WTC11 (cell line): ENCODE measurements at regions not wholly inside any gene's neighbourhood (a gene's known extent, or its start where the extent isn't known, plus 50 kb on each side); places are given as distances from the start of the nearest gene placed in this dataset.
A peak's percentile ranks its signal among the peaks of the same experiment; 100 is the strongest.

Source experiments
- ATAC-seq: fragments of 200-7000 bp; cut with Tn5 transposase; 2 replicates; pipeline ENCODE4 v1.10.0; 2021; ENCODE audit warnings: mild to moderate bottlenecking, moderate library complexity
- CTCF ChIA-PET: fragments of 300-600 bp; sonication (Branson Sonifier 250); formaldehyde crosslinking; loops from one replicate; lab custom pipeline; 2021; ENCODE audit warnings: antibody characterized with exemption; lab: Charles Lee
- POLR2A ChIA-PET: fragments of 350-600 bp; sonication (Branson Sonifier 250); formaldehyde crosslinking; loops from one replicate; lab custom pipeline; 2021; ENCODE audit warnings: antibody characterized with exemption; lab: Charles Lee
- DNase-seq: peaks from one replicate; pipeline ENCODE4 v3.0.0; 2021; ENCODE audit warnings: low spot score
- H3K27ac Mint-ChIP-seq: 2 replicates; pipeline ENCODE4 v1.8.0; 2021; ENCODE audit warnings: mixed read lengths
- H3K27me3 Mint-ChIP-seq: 2 replicates; pipeline ENCODE4 v1.8.0; 2021; ENCODE audit warnings: low read depth, mild to moderate bottlenecking, moderate library complexity, mixed read lengths
- H3K36me3 Mint-ChIP-seq: 2 replicates; pipeline ENCODE4 v1.8.0; 2021; ENCODE audit warnings: mixed read lengths
- H3K4me1 Mint-ChIP-seq: 2 replicates; pipeline ENCODE4 v1.8.0; 2022; ENCODE audit warnings: mixed read lengths
- H3K4me3 Mint-ChIP-seq: 2 replicates; pipeline ENCODE4 v1.8.0; 2021; ENCODE audit warnings: mild to moderate bottlenecking, moderate library complexity, mixed read lengths
- H3K9me3 Mint-ChIP-seq: 2 replicates; pipeline ENCODE4 v1.8.0; 2021; ENCODE audit warnings: mixed read lengths
- ARID4B ChIP-seq: sonication (generic); formaldehyde crosslinking; IDR thresholded peaks from 2 replicates; pipeline ENCODE4 v1.8.0; 2023; ENCODE audit warnings: missing genetic modification reagents, mild to moderate bottlenecking, borderline replicate concordance
- CREM ChIP-seq: sonication (generic); formaldehyde crosslinking; IDR thresholded peaks from 2 replicates; pipeline ENCODE4 v1.8.1; 2022; ENCODE audit warnings: mild to moderate bottlenecking, missing genetic modification reagents, moderate library complexity
- MYBL2 ChIP-seq: sonication (generic); formaldehyde crosslinking; IDR thresholded peaks from 2 replicates; pipeline ENCODE4 v1.8.1; 2023; ENCODE audit warnings: mild to moderate bottlenecking, moderate library complexity, missing genetic modification reagents
- ZNF317 ChIP-seq: sonication (generic); formaldehyde crosslinking; IDR thresholded peaks from 2 replicates; pipeline ENCODE4 v1.8.1; 2023; ENCODE audit warnings: low read depth, mild to moderate bottlenecking, moderate library complexity, missing genetic modification reagents, borderline replicate concordance
- TF ChIP-seq, protein P1 (sequence below): fragments of 250-450 bp; sonication (Bioruptor Pico); IDR thresholded peaks from 2 replicates; pipeline ENCODE4 v1.8.0; 2021; ENCODE audit warnings: mild to moderate bottlenecking
- TF ChIP-seq, protein P2 (sequence below): sonication (generic); formaldehyde crosslinking; IDR thresholded peaks from 2 replicates; pipeline ENCODE4 v1.8.0; 2023; ENCODE audit warnings: mild to moderate bottlenecking, missing genetic modification reagents
- TF ChIP-seq, protein P3 (sequence below): sonication (generic); formaldehyde crosslinking; IDR thresholded peaks from 2 replicates; pipeline ENCODE4 v1.8.1; 2022; ENCODE audit warnings: mild to moderate bottlenecking, moderate library complexity, missing genetic modification reagents
- TF ChIP-seq, protein P4 (sequence below): fragments of 200-600 bp; IDR thresholded peaks from 2 replicates; pipeline ENCODE4 v1.8.0; 2022; ENCODE audit warnings: antibody characterized with exemption
- TF ChIP-seq, protein P5 (sequence below): fragments of 250-450 bp; sonication (Bioruptor Pico); IDR thresholded peaks from 2 replicates; pipeline ENCODE4 v1.9.0; 2021; ENCODE audit warnings: mild to moderate bottlenecking

GRCh38 chr2:211084352-211084751 is 528.0 kb downstream of the CPS1 start:
- 0 out of 2 replicates have a peak, but pooled peaks cover 2% of the 10 kb centered on the region for H3K4me1 Mint-ChIP-seq
- no peak for DNase-seq
- CTCF ChIA-PET: no interaction called here
- H3K27ac Mint-ChIP-seq: no peak overlapping the region
- H3K9me3 Mint-ChIP-seq: no peaks in the 10 kb centered on the region
- no peak overlapping the region for H3K4me3 Mint-ChIP-seq
- POLR2A ChIA-PET: no interaction called here
- no peak for ATAC-seq
- no peak for TF ChIP-seq CREM
- TF ChIP-seq, protein P1, sequence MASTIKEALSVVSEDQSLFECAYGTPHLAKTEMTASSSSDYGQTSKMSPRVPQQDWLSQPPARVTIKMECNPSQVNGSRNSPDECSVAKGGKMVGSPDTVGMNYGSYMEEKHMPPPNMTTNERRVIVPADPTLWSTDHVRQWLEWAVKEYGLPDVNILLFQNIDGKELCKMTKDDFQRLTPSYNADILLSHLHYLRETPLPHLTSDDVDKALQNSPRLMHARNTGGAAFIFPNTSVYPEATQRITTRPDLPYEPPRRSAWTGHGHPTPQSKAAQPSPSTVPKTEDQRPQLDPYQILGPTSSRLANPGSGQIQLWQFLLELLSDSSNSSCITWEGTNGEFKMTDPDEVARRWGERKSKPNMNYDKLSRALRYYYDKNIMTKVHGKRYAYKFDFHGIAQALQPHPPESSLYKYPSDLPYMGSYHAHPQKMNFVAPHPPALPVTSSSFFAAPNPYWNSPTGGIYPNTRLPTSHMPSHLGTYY: no peak
- TF ChIP-seq ARID4B: no peak
- TF ChIP-seq, protein P2, sequence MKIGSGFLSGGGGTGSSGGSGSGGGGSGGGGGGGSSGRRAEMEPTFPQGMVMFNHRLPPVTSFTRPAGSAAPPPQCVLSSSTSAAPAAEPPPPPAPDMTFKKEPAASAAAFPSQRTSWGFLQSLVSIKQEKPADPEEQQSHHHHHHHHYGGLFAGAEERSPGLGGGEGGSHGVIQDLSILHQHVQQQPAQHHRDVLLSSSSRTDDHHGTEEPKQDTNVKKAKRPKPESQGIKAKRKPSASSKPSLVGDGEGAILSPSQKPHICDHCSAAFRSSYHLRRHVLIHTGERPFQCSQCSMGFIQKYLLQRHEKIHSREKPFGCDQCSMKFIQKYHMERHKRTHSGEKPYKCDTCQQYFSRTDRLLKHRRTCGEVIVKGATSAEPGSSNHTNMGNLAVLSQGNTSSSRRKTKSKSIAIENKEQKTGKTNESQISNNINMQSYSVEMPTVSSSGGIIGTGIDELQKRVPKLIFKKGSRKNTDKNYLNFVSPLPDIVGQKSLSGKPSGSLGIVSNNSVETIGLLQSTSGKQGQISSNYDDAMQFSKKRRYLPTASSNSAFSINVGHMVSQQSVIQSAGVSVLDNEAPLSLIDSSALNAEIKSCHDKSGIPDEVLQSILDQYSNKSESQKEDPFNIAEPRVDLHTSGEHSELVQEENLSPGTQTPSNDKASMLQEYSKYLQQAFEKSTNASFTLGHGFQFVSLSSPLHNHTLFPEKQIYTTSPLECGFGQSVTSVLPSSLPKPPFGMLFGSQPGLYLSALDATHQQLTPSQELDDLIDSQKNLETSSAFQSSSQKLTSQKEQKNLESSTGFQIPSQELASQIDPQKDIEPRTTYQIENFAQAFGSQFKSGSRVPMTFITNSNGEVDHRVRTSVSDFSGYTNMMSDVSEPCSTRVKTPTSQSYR (CRISPR knock-in tag): no peak
- TF ChIP-seq, protein P3, sequence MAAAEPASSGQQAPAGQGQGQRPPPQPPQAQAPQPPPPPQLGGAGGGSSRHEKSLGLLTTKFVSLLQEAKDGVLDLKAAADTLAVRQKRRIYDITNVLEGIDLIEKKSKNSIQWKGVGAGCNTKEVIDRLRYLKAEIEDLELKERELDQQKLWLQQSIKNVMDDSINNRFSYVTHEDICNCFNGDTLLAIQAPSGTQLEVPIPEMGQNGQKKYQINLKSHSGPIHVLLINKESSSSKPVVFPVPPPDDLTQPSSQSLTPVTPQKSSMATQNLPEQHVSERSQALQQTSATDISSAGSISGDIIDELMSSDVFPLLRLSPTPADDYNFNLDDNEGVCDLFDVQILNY (CRISPR knock-in tag): no peak
- TF ChIP-seq MYBL2 (CRISPR knock-in tag): no peak
- TF ChIP-seq ZNF317 (CRISPR knock-in tag): no peak
- H3K36me3 Mint-ChIP-seq: no peaks in the 10 kb centered on the region
- no peaks in the 10 kb centered on the region for H3K27me3 Mint-ChIP-seq

- CTCF ChIA-PET: interaction anchor here (0.6 to 1.3 kb wide), 4 partner anchors 26 to 294 kb away, joined by 3 to 4 read pairs (median 3); no protein-coding TSS in a partner anchor
- H3K4me3 Mint-ChIP-seq: no peak overlapping the region
- H3K4me1 Mint-ChIP-seq: 0 out of 2 replicates have a peak, but pooled peaks cover 2% of the 10 kb centered on the region
- H3K27me3 Mint-ChIP-seq: no peaks in the 10 kb centered on the region
- POLR2A ChIA-PET: no interaction called here
- H3K27ac Mint-ChIP-seq: no peak overlapping the region
- H3K9me3 Mint-ChIP-seq: no peaks in the 10 kb centered on the region
- no peak for DNase-seq
- TF ChIP-seq, protein P3 (CRISPR knock-in tag): no peak
- TF ChIP-seq, protein P4, sequence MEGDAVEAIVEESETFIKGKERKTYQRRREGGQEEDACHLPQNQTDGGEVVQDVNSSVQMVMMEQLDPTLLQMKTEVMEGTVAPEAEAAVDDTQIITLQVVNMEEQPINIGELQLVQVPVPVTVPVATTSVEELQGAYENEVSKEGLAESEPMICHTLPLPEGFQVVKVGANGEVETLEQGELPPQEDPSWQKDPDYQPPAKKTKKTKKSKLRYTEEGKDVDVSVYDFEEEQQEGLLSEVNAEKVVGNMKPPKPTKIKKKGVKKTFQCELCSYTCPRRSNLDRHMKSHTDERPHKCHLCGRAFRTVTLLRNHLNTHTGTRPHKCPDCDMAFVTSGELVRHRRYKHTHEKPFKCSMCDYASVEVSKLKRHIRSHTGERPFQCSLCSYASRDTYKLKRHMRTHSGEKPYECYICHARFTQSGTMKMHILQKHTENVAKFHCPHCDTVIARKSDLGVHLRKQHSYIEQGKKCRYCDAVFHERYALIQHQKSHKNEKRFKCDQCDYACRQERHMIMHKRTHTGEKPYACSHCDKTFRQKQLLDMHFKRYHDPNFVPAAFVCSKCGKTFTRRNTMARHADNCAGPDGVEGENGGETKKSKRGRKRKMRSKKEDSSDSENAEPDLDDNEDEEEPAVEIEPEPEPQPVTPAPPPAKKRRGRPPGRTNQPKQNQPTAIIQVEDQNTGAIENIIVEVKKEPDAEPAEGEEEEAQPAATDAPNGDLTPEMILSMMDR: peak; percentile 39
- TF ChIP-seq, protein P5, sequence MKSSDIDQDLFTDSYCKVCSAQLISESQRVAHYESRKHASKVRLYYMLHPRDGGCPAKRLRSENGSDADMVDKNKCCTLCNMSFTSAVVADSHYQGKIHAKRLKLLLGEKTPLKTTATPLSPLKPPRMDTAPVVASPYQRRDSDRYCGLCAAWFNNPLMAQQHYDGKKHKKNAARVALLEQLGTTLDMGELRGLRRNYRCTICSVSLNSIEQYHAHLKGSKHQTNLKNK (CRISPR knock-in tag): no peak
- TF ChIP-seq, all 79 proteins: peak for 1
- no peaks in the 10 kb centered on the region for H3K36me3 Mint-ChIP-seq
- ATAC-seq: peak; percentile 78
Observed at GRCh38 chr2:211085056-211085680, 528.8 kb downstream of the CPS1 start.
